H9 (cell line): ENCODE measurements at regions not wholly inside any gene's neighbourhood (a gene's known extent, or its start where the extent isn't known, plus 50 kb on each side); places are given as distances from the start of the nearest gene placed in this dataset.

ENCODE experiments used
- DNase-seq: peaks from one replicate; pipeline ENCODE4 v3.0.0-alpha.2; 2017
- H2AFZ ChIP-seq: one replicate; pipeline ENCODE4 v1.6.1; 2013; ENCODE audit warnings: mild to moderate bottlenecking, low read length, control low read depth, moderate library complexity
- H2AK5ac ChIP-seq: 2 replicates; pipeline ENCODE4 v1.6.1; 2013; ENCODE audit warnings: low read length, control low read depth, mixed read lengths; ENCODE audit not compliant: insufficient read length
- H2BK120ac ChIP-seq: one replicate; pipeline ENCODE4 v1.6.1; 2013; ENCODE audit warnings: low read depth, mild to moderate bottlenecking, low read length, control low read depth, inconsistent platforms; ENCODE audit not compliant: poor library complexity, severe bottlenecking
- H2BK12ac ChIP-seq: 2 replicates; pipeline ENCODE4 v1.6.1; 2013; ENCODE audit warnings: low read length, control low read depth, mixed read lengths, low read depth; ENCODE audit not compliant: insufficient read length
- H2BK15ac ChIP-seq: 2 replicates; pipeline ENCODE4 v1.6.1; 2013; ENCODE audit warnings: low read depth, low read length, control low read depth
- H2BK20ac ChIP-seq: one replicate; pipeline ENCODE4 v1.6.1; 2013; ENCODE audit warnings: low read depth, mild to moderate bottlenecking, low read length, control low read depth, inconsistent platforms; ENCODE audit not compliant: poor library complexity, severe bottlenecking
- H2BK5ac ChIP-seq: 2 replicates; pipeline ENCODE4 v1.6.1; 2013; ENCODE audit warnings: low read length, control low read depth, mixed read lengths; ENCODE audit not compliant: insufficient read length
- H3K14ac ChIP-seq: 2 replicates; pipeline ENCODE4 v1.6.1; 2013; ENCODE audit warnings: low read length, control low read depth; ENCODE audit not compliant: insufficient read depth
- H3K18ac ChIP-seq: 2 replicates; pipeline ENCODE4 v1.6.1; 2013; ENCODE audit warnings: low read depth, mild to moderate bottlenecking, mixed read lengths, low read length, control low read depth; ENCODE audit not compliant: insufficient read length
- H3K23ac ChIP-seq: 2 replicates; pipeline ENCODE4 v1.6.1; 2013; ENCODE audit warnings: low read length, control low read depth, mixed read lengths, low read depth; ENCODE audit not compliant: insufficient read length
- H3K23me2 ChIP-seq: 2 replicates; pipeline ENCODE4 v1.6.1; 2013; ENCODE audit warnings: low read depth, mild to moderate bottlenecking, mixed read lengths, low read length, control low read depth; ENCODE audit not compliant: insufficient read length, poor library complexity, severe bottlenecking
- H3K27ac ChIP-seq: 2 replicates; pipeline ENCODE4 v1.5.1; 2013; ENCODE audit warnings: low read length, control low read depth, mixed read lengths, low read depth; ENCODE audit not compliant: insufficient read length
- H3K27me3 ChIP-seq: 2 replicates; pipeline ENCODE4 v1.6.1; 2013; ENCODE audit warnings: low read length, control low read depth, inconsistent platforms; ENCODE audit not compliant: insufficient read depth
- H3K4ac ChIP-seq: 2 replicates; pipeline ENCODE4 v1.6.1; 2013; ENCODE audit warnings: low read depth, mild to moderate bottlenecking, control low read depth, inconsistent platforms, low read length, moderate library complexity
- H3K4me1 ChIP-seq: 2 replicates; pipeline ENCODE4 v1.6.1; 2013; ENCODE audit warnings: low read length, control low read depth, inconsistent platforms; ENCODE audit not compliant: insufficient read depth
- H3K4me2 ChIP-seq: 2 replicates; pipeline ENCODE4 v1.6.1; 2013; ENCODE audit warnings: low read length, control low read depth, mixed read lengths; ENCODE audit not compliant: insufficient read length, insufficient read depth
- H3K56ac ChIP-seq: 2 replicates; pipeline ENCODE4 v1.6.1; 2013; ENCODE audit warnings: low read depth, mild to moderate bottlenecking, mixed read lengths, low read length, control low read depth; ENCODE audit not compliant: insufficient read length
- H3K79me1 ChIP-seq: 2 replicates; pipeline ENCODE4 v1.6.1; 2013; ENCODE audit warnings: low read depth, mild to moderate bottlenecking, moderate library complexity, low read length, control low read depth, inconsistent platforms; ENCODE audit not compliant: insufficient read depth, poor library complexity, severe bottlenecking
- H3K79me2 ChIP-seq: 2 replicates; pipeline ENCODE4 v1.6.1; 2013; ENCODE audit warnings: low read length, control low read depth, inconsistent platforms; ENCODE audit not compliant: insufficient read depth
- H3K9ac ChIP-seq: 2 replicates; pipeline ENCODE4 v1.6.1; 2013; ENCODE audit warnings: low read length, control low read depth, mixed read lengths; ENCODE audit not compliant: insufficient read length; ENCODE audit errors: extremely low read depth
- H3K9me3 ChIP-seq: one replicate; pipeline ENCODE4 v1.6.1; 2013; ENCODE audit warnings: low read depth, low read length, inconsistent platforms; ENCODE audit not compliant: control insufficient read depth
- H3T11ph ChIP-seq: one replicate; pipeline ENCODE4 v1.6.1; 2013; ENCODE audit warnings: mild to moderate bottlenecking, low read length, control low read depth, inconsistent platforms
- H4K20me1 ChIP-seq: one replicate; pipeline ENCODE4 v1.6.1; 2013; ENCODE audit not compliant: control insufficient read depth, insufficient read length, insufficient read depth
- H4K5ac ChIP-seq: 2 replicates; pipeline ENCODE4 v1.6.1; 2013; ENCODE audit warnings: low read depth, mild to moderate bottlenecking, mixed read lengths, low read length, control low read depth; ENCODE audit not compliant: insufficient read length
- H4K8ac ChIP-seq: replicated peaks from 2 replicates; pipeline ENCODE4 v1.6.1; 2013; ENCODE audit warnings: low read length, control low read depth, mixed read lengths, low read depth; ENCODE audit not compliant: insufficient read length
- H4K91ac ChIP-seq: 2 replicates; pipeline ENCODE4 v1.6.1; 2013; ENCODE audit warnings: low read depth, mild to moderate bottlenecking, moderate library complexity, mixed read lengths, low read length, control low read depth; ENCODE audit not compliant: insufficient read length
- H3K27ac Mint-ChIP-seq, 3 experiments: 2 replicates in 2 of 3; 3 replicates in 1 of 3; pipeline ENCODE4 v1.8.0; 2020 to 2021; ENCODE audit warnings: mixed read lengths in 3 of 3, mild to moderate bottlenecking in 1 of 3, moderate library complexity in 1 of 3
- H3K27me3 Mint-ChIP-seq: 2 replicates; pipeline ENCODE4 v1.8.0; 2021; ENCODE audit warnings: low read depth, mild to moderate bottlenecking, moderate library complexity, mixed read lengths
- H3K36me3 Mint-ChIP-seq, 3 experiments: 2 replicates in 2 of 3; 3 replicates in 1 of 3; pipeline ENCODE4 v1.8.0; 2020 to 2021; ENCODE audit warnings: low read depth in 3 of 3, mixed read lengths in 3 of 3; ENCODE audit not compliant: insufficient read depth in 1 of 3
- H3K4me1 Mint-ChIP-seq, 2 experiments: 2 replicates each; pipeline ENCODE4 v1.8.0; 2020; ENCODE audit warnings: mixed read lengths in 2 of 2
- H3K4me3 Mint-ChIP-seq, 2 experiments: 2 replicates in 1 of 2; 3 replicates in 1 of 2; pipeline ENCODE4 v1.8.0; 2020 to 2021; ENCODE audit warnings: mild to moderate bottlenecking in 2 of 2, mixed read lengths in 2 of 2, moderate library complexity in 1 of 2
- H3K9me3 Mint-ChIP-seq, 2 experiments: 2 replicates in 1 of 2; 3 replicates in 1 of 2; pipeline ENCODE4 v1.8.0; 2020; ENCODE audit warnings: mild to moderate bottlenecking in 2 of 2, mixed read lengths in 2 of 2, moderate library complexity in 1 of 2
- CTCF ChIP-seq: fragments of 200-600 bp; sonication (generic); conservative IDR thresholded peaks from 3 replicates; pipeline ENCODE4 v1.8.0; 2021; ENCODE audit warnings: antibody characterized with exemption, mild to moderate bottlenecking
- WGBS: extraction: QIAGEN DNeasy Blood & Tissue Kit; methylation state at CpG from one replicate; pipeline ENCODE4 v1.1.7; 2013; ENCODE audit warnings: missing lambda C conversion rate, low lambda C conversion rate, mixed read lengths; ENCODE audit not compliant: insufficient read length; ENCODE audit errors: extremely low coverage; 5-methylcytosine and 5-hydroxymethylcytosine counted together

GRCh38 chr10:15460661-15461060, 89.6 kb upstream of the FAM171A1 start:
- H3T11ph ChIP-seq = no peak overlapping the region
- H2BK12ac ChIP-seq = no peak overlapping the region
- H3K79me1 ChIP-seq = no peaks in the 10 kb centered on the region
- H3K23me2 ChIP-seq = no peaks in the 10 kb centered on the region
- no peak overlapping the region for H3K9ac ChIP-seq
- H3K27ac ChIP-seq = no peak overlapping the region
- H3K4ac ChIP-seq = no peak overlapping the region
- H4K8ac ChIP-seq = no peak overlapping the region
- no peak for TF ChIP-seq CTCF
- no peak overlapping the region for H2BK15ac ChIP-seq
- H2BK120ac ChIP-seq = no peak overlapping the region
- no peak overlapping the region for H2AK5ac ChIP-seq
- H3K9me3 Mint-ChIP-seq = no peaks in the 10 kb centered on the region
- H3K56ac ChIP-seq = no peak overlapping the region
- no peak for DNase-seq
- no peaks in the 10 kb centered on the region for H3K4me1 ChIP-seq
- H3K79me2 ChIP-seq = no peaks in the 10 kb centered on the region
- H3K27me3 ChIP-seq = no peaks in the 10 kb centered on the region; the same call in 1 of the 2 replicates
- H3K27me3 Mint-ChIP-seq = peaks cover 74% of the 10 kb centered on the region
- H3K9me3 ChIP-seq = no peaks in the 10 kb centered on the region
- no peak overlapping the region for H4K5ac ChIP-seq
- H3K4me1 Mint-ChIP-seq = no peaks in the 10 kb centered on the region
- H3K18ac ChIP-seq = no peak overlapping the region
- no peak overlapping the region for H3K27ac Mint-ChIP-seq
- no peaks in the 10 kb centered on the region for H3K36me3 Mint-ChIP-seq
- H2BK20ac ChIP-seq = no peak overlapping the region
- H3K14ac ChIP-seq = no peak overlapping the region
- no peak overlapping the region for H2BK5ac ChIP-seq
- H2AFZ ChIP-seq = no peak overlapping the region
- no peak overlapping the region for H3K23ac ChIP-seq
- H3K4me3 Mint-ChIP-seq = no peak overlapping the region
- no peak overlapping the region for H3K4me2 ChIP-seq
- WGBS = no CpG with 5 or more reads among the region's 3 CpGs
- no peak overlapping the region for H4K91ac ChIP-seq
- no peaks in the 10 kb centered on the region for H4K20me1 ChIP-seq
